HepG2 (cell line): ENCODE measurements at regions not wholly inside any gene's neighbourhood (a gene's known extent, or its start where the extent isn't known, plus 50 kb on each side); places are given as distances from the start of the nearest gene placed in this dataset.

Experiments used
- ATAC-seq: fragments of 200-7000 bp; cut with Tn5 transposase; 3 replicates; pipeline ENCODE4 v1.9.1; 2020; ENCODE audit warnings: mild to moderate bottlenecking, moderate library complexity
- BruUV-seq: library from RNA; stranded (reverse); fragments of 400-500 nt; replicated peaks from 2 replicates; lab custom pipeline; 2021; lab: Mats Ljungman, UMichigan
- CTCF ChIA-PET: fragments of 300-600 bp; formaldehyde crosslinking; extraction: SDS; loops from one replicate; lab custom pipeline; 2021; ENCODE audit warnings: low total read pairs, inconsistent platforms, low intra/inter-chr PET ratio; lab: Yijun Ruan, JAX
- POLR2A ChIA-PET: fragments of 350-600 bp; sonication (Branson Sonifier 250); formaldehyde crosslinking; loops from one replicate; lab custom pipeline; 2020; ENCODE audit warnings: antibody characterized with exemption, inconsistent platforms; lab: Yijun Ruan, JAX
- DNase-seq: peaks from one replicate; pipeline ENCODE4 v3.0.0-alpha.2; 2015; ENCODE audit warnings: low spot score
- FAIRE-seq: peaks from 3 replicates; lab custom pipeline; 2011; peaks lifted over from hg19 to GRCh38; lab: Jason Lieb, UNC
- H2AFZ ChIP-seq: one replicate; pipeline ENCODE4 v1.6.1; 2011; ENCODE audit warnings: low read length, inconsistent platforms
- H3K27ac ChIP-seq: fragments of 300-600 bp; 3 replicates; pipeline ENCODE4 v1.8.0; 2011; ENCODE audit warnings: mixed run types, mild to moderate bottlenecking, mixed read lengths, low read length, inconsistent platforms; ENCODE audit not compliant: insufficient read depth; ENCODE audit errors: extremely low read length
- H3K27me3 ChIP-seq, 2 experiments: fragments of 200-600 bp in 1 of 2; 2 replicates in 1 of 2; 3 replicates in 1 of 2; pipeline versions ENCODE4 v1.6.0 to v1.8.0; 2011; ENCODE audit warnings: low read length in 2 of 2, mild to moderate bottlenecking in 2 of 2, moderate library complexity in 2 of 2, inconsistent platforms in 1 of 2; ENCODE audit not compliant: insufficient read depth in 2 of 2, control insufficient read depth in 1 of 2
- H3K36me3 ChIP-seq, 2 experiments: fragments of 200-600 bp in 1 of 2; replicated peaks in 1 of 2; 2 replicates in 1 of 2; 3 replicates in 1 of 2; pipeline versions ENCODE4 v1.5.1 to v1.8.0; 2011; ENCODE audit warnings: low read length in 2 of 2, inconsistent platforms in 1 of 2; ENCODE audit not compliant: insufficient read depth in 2 of 2, control insufficient read depth in 1 of 2
- H3K4me1 ChIP-seq: 2 replicates; pipeline ENCODE4 v1.5.1; 2012; ENCODE audit warnings: low read length, inconsistent platforms; ENCODE audit not compliant: insufficient read depth
- H3K4me2 ChIP-seq: 2 replicates; pipeline ENCODE4 v1.6.0; 2011; ENCODE audit warnings: low read depth, low read length, inconsistent platforms
- H3K4me3 ChIP-seq, 3 experiments: fragments of 200-600 bp in 1 of 3; sonication (generic), shearing (Covaris generic) in 1 of 3; replicated peaks in 1 of 3; 2 replicates each; pipeline ENCODE4 v1.5.1; 2011 to 2016; ENCODE audit warnings: low read length in 3 of 3, inconsistent platforms in 2 of 3, low read depth in 2 of 3, mild to moderate bottlenecking in 2 of 3, control low read depth in 1 of 3, mixed read lengths in 1 of 3; ENCODE audit not compliant: insufficient read depth in 1 of 3
- H3K79me2 ChIP-seq: one replicate; pipeline ENCODE4 v1.6.1; 2011; ENCODE audit warnings: low read length, inconsistent platforms; ENCODE audit not compliant: insufficient read depth
- H3K9ac ChIP-seq: 2 replicates; pipeline ENCODE4 v1.6.0; 2011; ENCODE audit warnings: mild to moderate bottlenecking, low read depth, low read length, inconsistent platforms; ENCODE audit not compliant: insufficient read depth
- H3K9me3 ChIP-seq: 2 replicates; pipeline ENCODE4 v1.5.1; 2012; ENCODE audit warnings: mild to moderate bottlenecking, low read length
- H4K20me1 ChIP-seq: 2 replicates; pipeline ENCODE4 v1.6.0; 2011; ENCODE audit warnings: inconsistent platforms, mild to moderate bottlenecking, low read length, moderate library complexity; ENCODE audit not compliant: insufficient read depth
- CBX1 ChIP-seq: IDR thresholded peaks from one replicate; pipeline ENCODE4 v1.6.1; 2016; ENCODE audit warnings: antibody characterized with exemption, low read depth
- CREM ChIP-seq, 2 experiments: sonication (generic) in 1 of 2; formaldehyde crosslinking in 1 of 2; IDR thresholded peaks; 2 replicates each; pipeline versions ENCODE4 v1.4.0 to v1.6.1; 2016 to 2020; ENCODE audit warnings: antibody characterized with exemption in 1 of 2, mild to moderate bottlenecking in 1 of 2, missing genetic modification reagents in 1 of 2
- ELK4 ChIP-seq: sonication (generic); formaldehyde crosslinking; IDR thresholded peaks from 2 replicates; pipeline ENCODE4 v1.9.0; 2021; ENCODE audit warnings: missing genetic modification reagents, borderline replicate concordance
- GPBP1L1 ChIP-seq: sonication (generic); formaldehyde crosslinking; IDR thresholded peaks from 2 replicates; pipeline ENCODE4 v1.5.0; 2020; ENCODE audit warnings: mild to moderate bottlenecking, missing genetic modification reagents
- MXD1 ChIP-seq: sonication (generic); formaldehyde crosslinking; IDR thresholded peaks from 2 replicates; pipeline ENCODE4 v1.4.0; 2020; ENCODE audit warnings: mild to moderate bottlenecking, missing genetic modification reagents
- TARDBP ChIP-seq: sonication (generic); formaldehyde crosslinking; IDR thresholded peaks from 2 replicates; pipeline ENCODE4 v1.8.0; 2022; ENCODE audit warnings: mild to moderate bottlenecking, missing genetic modification reagents
- XBP1 ChIP-seq: sonication (generic); formaldehyde crosslinking; IDR thresholded peaks from 2 replicates; pipeline ENCODE4 v1.5.0; 2020; ENCODE audit warnings: missing genetic modification reagents
- ZFP90 ChIP-seq: sonication (generic); formaldehyde crosslinking; IDR thresholded peaks from 2 replicates; pipeline ENCODE4 v1.8.0; 2022; ENCODE audit warnings: missing genetic modification reagents, mild to moderate bottlenecking, inconsistent platforms, borderline replicate concordance
- ZNF33B ChIP-seq: sonication (generic); formaldehyde crosslinking; IDR thresholded peaks from 2 replicates; pipeline ENCODE4 v1.5.1; 2020; ENCODE audit warnings: mild to moderate bottlenecking, missing genetic modification reagents
- ZNF383 ChIP-seq: sonication (generic); formaldehyde crosslinking; IDR thresholded peaks from 2 replicates; pipeline ENCODE4 v1.4.0; 2020; ENCODE audit warnings: missing genetic modification reagents, mild to moderate bottlenecking, borderline replicate concordance
- ZNF597 ChIP-seq: sonication (generic); formaldehyde crosslinking; IDR thresholded peaks from 2 replicates; pipeline ENCODE4 v1.5.0; 2020; ENCODE audit warnings: missing genetic modification reagents
- ZNF652 ChIP-seq: IDR thresholded peaks from 2 replicates; pipeline ENCODE4 v1.6.1; 2016; ENCODE audit warnings: low read depth, borderline replicate concordance
- ZNF703 ChIP-seq: sonication (generic); formaldehyde crosslinking; IDR thresholded peaks from 2 replicates; pipeline ENCODE4 v1.5.1; 2020; ENCODE audit warnings: missing genetic modification reagents, mild to moderate bottlenecking, moderate library complexity, borderline replicate concordance
- ZNF883 ChIP-seq: sonication (generic); formaldehyde crosslinking; IDR thresholded peaks from 2 replicates; pipeline ENCODE4 v1.5.1; 2020; ENCODE audit warnings: mild to moderate bottlenecking, missing genetic modification reagents; ENCODE audit errors: not compliant biosample characterization
- in situ Hi-C: cut with HindIII; loops from 2 replicates; pipeline ENCODE4 v1.10.0; 2017; ENCODE audit warnings: low pct_unique_long_range_greater_than_20kb; ENCODE audit not compliant: extremely low pct_ligation_motif_present
- intact Hi-C: fragments of 100-400 bp; cut with micrococcal nuclease; formaldehyde crosslinking; loops from one replicate; pipeline ENCODE4 v1.10.0; 2022; ENCODE audit not compliant: unreplicated experiment

DNA sequence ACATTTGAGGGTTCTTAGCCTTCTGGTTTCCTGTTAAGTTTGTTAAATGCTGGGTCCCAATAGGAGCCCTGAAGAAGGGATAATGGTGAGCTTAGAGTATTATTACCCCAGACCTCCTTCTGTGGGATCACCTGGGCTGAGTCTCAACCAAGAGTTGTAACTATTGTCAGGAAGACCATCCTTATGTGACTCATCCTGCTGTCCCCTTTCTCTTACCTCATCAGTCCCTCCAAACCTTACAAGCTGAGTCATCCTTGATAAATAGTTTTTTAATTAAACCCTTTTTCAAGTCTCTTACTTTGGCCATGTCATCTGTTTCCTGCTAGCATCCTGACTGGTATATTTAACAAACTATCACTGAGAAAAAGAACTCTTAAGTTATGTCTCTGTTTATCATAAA lies 502.8 kb downstream of the LRRC70 start:
- H3K36me3 ChIP-seq, result no peaks in the 10 kb centered on the region
- no peak overlapping the region for H3K4me3 ChIP-seq
- CTCF ChIA-PET, result no interaction called here
- DNase-seq, result no peak
- peaks cover 9% of the 10 kb centered on the region; the same call in 1 of the 2 replicates for H3K9me3 ChIP-seq
- no TSS peak for BruUV-seq
- no peaks in the 10 kb centered on the region for H3K27me3 ChIP-seq
- H3K27ac ChIP-seq, result no peak overlapping the region
- H4K20me1 ChIP-seq, result no peaks in the 10 kb centered on the region
- H3K4me1 ChIP-seq, result no peaks in the 10 kb centered on the region
- no peak for TF ChIP-seq MXD1
- TF ChIP-seq TARDBP, result no peak
- no peak for TF ChIP-seq ZNF652 (CRISPR knock-in tag)
- TF ChIP-seq ZNF383, result no peak
- no peak for TF ChIP-seq ELK4 (CRISPR knock-in tag)
- no peak for TF ChIP-seq CBX1
- no peak for TF ChIP-seq ZNF703 (CRISPR knock-in tag)
- no peak for TF ChIP-seq ZNF883 (CRISPR knock-in tag)
- no peak for TF ChIP-seq CREM (IDR thresholded peaks at IDR 0.05)
- TF ChIP-seq CREM (CRISPR knock-in tag; IDR thresholded peaks at IDR 0.05), result no peak
- no peak for TF ChIP-seq ZNF597 (CRISPR knock-in tag)
- no peak for TF ChIP-seq XBP1
- no peak for TF ChIP-seq ZFP90
- TF ChIP-seq GPBP1L1 (CRISPR knock-in tag), result no peak
- TF ChIP-seq ZNF33B, result no peak
- H3K4me2 ChIP-seq, result no peak overlapping the region
- POLR2A ChIA-PET, result no interaction called here
- intact Hi-C loops, result no loop called here
- H3K79me2 ChIP-seq, result no peaks in the 10 kb centered on the region
- in situ Hi-C loops, result no loop called here
- no peak for ATAC-seq
- no peak overlapping the region for H2AFZ ChIP-seq
- H3K9ac ChIP-seq, result no peak overlapping the region
- no peak for FAIRE-seq
